ENCODE measurements at regions not wholly inside any gene's neighbourhood (a gene's known extent, or its start where the extent isn't known, plus 50 kb on each side); places are given as distances from the start of the nearest gene placed in this dataset.

DNA sequence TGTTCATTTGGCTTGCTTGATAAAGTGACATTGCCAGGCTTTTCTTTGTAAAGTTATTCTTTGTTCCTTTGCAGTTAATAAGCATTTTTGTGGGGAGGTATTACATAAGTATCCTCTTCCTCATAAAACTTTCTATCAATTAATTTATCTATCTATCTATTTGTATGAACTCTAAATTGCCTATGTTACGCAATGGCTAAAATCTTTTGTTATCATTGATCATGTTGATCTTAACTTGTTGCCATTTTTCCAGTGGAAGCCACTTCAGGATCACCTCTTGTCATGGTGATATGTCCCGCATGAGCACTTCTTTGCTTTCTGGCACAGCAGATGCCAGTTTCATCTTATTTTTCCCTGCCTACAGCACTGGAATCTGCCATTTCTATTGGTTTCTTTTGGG lies 436.7 kb upstream of the KIF2A start:
- Histone ChIP-seq H3K27me3 (no peaks in the 10 kb centered on the region), H3K27ac (no peak overlapping the region), H3K36me3 (no peaks in the 10 kb centered on the region), H3K4me3 (no peak overlapping the region), H3K9me3 (no peaks in the 10 kb centered on the region), H3K4me1 (no peaks in the 10 kb centered on the region)
- intact Hi-C loops (cut with DNase I): no loop called here
- 77% methylated on average over 2 of the region's 2 CpGs for WGBS (ENCODE audit: insufficient coverage, low coverage, low lambda C conversion rate, missing lambda C conversion rate)
- DNase-seq (no peak), ATAC-seq (no peak)
- TF ChIP-seq CTCF (IDR thresholded peaks at IDR 0.05): no peak
- no peak for TF ChIP-seq POLR2A (IDR thresholded peaks at IDR 0.05)

DNA sequence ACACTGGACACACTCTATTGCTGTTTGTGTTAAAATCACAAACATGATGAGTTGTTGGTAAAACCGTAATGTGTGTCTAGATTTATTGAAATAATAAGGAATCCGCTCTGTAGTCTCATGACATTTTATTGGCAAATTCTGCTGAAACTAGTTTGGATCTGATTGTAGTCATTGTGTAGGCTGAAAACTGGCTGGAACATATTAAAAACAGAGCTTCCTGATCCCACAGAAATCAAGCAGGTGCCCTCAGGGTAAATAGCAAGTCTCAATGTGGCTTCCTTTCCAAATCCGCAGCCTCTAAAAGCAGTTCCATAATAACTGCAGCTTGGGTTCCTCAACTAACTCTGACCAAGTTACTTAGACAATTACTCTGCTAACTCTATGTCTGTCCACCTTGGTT lies 427.5 kb upstream of the KIF2A start:
- ATAC-seq: no peak
- Histone ChIP-seq H3K27ac (no peak overlapping the region), H3K9me3 (no peaks in the 10 kb centered on the region), H3K4me1 (no peaks in the 10 kb centered on the region), H3K36me3 (no peaks in the 10 kb centered on the region), H3K27me3 (no peaks in the 10 kb centered on the region), H3K4me3 (no peak overlapping the region)
- intact Hi-C loops (cut with DNase I): no loop called here
- no peak for DNase-seq
- no peak for TF ChIP-seq POLR2A (IDR thresholded peaks at IDR 0.05)
- TF ChIP-seq CTCF (IDR thresholded peaks at IDR 0.05): no peak
- WGBS (ENCODE audit: insufficient coverage, low coverage, low lambda C conversion rate, missing lambda C conversion rate): 93% methylated on average over 3 of the region's 3 CpGs

DNA sequence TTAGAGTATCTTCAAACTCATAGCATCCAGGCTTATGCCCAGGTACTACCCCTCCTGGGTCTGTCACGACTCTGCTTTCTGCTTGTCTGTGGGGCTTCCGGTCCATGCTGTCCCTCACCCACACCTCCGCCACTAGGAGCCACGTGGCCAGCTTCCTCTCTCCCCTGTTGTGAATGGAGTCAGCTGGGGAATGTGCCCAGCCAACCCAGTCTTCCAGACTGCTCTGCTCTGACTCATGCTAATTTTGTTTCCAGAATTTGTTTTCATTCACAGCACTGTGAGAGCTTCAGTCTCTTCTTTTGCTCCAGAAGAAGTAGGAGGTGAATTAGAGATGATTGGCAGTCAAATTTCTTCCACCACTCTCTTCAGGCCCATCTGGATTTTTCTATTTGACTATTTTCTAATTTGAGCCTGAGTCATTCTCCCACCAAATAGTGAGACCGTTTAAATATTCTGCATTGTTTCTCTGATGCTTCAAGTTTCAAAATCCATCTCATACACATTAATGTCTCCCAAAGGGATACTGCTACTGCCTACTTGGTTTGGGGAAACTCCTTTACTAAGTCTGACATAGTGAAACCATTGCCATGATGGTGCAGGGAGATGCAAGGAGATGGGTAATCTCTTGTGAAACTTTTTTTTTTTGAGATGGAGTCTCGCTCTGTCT lies 424.1 kb upstream of the KIF2A start:
- WGBS (ENCODE audit: insufficient coverage, low coverage, low lambda C conversion rate, missing lambda C conversion rate): 55% methylated on average over 2 of the region's 6 CpGs
- no peak for TF ChIP-seq CTCF (IDR thresholded peaks at IDR 0.05)
- TF ChIP-seq POLR2A (IDR thresholded peaks at IDR 0.05): no peak
- H3K27me3 ChIP-seq: no peaks in the 10 kb centered on the region
- ATAC-seq (no peak), DNase-seq (no peak)
- intact Hi-C loops (cut with DNase I): no loop called here
- H3K36me3 ChIP-seq: no peaks in the 10 kb centered on the region
- no peak overlapping the region for H3K27ac ChIP-seq
- no peak overlapping the region for H3K4me3 ChIP-seq
- no peaks in the 10 kb centered on the region for H3K9me3 ChIP-seq
- no peaks in the 10 kb centered on the region for H3K4me1 ChIP-seq

DNA sequence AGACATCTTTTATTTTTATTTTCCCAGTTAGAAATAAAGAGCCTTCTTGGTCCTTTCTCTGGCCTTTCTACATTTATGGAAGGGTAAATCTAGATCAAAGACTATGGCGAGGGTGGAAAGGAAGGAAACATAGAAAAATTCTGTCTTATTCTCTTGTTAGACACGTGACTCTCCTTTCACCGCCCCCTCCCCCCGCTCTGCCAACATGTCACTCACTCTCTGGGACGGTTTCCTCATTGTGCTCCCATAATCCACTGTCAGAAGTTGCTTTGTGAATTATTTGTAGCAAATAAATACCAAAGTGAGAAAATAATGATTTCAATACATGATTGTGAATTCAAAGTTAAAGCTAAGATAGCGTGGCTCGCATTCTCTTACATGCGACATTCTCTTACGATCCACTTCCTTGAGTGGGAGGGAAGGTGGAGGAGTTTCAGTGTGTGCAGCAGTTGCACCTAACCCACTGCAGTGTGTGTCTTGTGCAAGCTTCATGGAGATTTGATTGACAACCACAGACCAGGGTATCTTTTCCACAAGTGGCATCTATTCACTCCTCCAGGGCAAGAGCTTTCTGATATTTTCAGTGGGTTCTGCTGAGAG lies 423.0 kb upstream of the KIF2A start:
- Histone ChIP-seq H3K9me3 (no peaks in the 10 kb centered on the region), H3K4me3 (no peak overlapping the region), H3K36me3 (no peaks in the 10 kb centered on the region), H3K27ac (no peak overlapping the region), H3K27me3 (no peaks in the 10 kb centered on the region), H3K4me1 (no peaks in the 10 kb centered on the region)
- intact Hi-C loops (cut with DNase I): no loop called here
- WGBS (ENCODE audit: insufficient coverage, low coverage, low lambda C conversion rate, missing lambda C conversion rate): 71% methylated on average over 9 of the region's 9 CpGs
- ATAC-seq (no peak), DNase-seq (no peak)
- TF ChIP-seq POLR2A (IDR thresholded peaks at IDR 0.05): no peak
- TF ChIP-seq CTCF (IDR thresholded peaks at IDR 0.05): no peak
